Putamen (tissue), 1 donor: ENCODE measurements at regions not wholly inside any gene's neighbourhood (a gene's known extent, or its start where the extent isn't known, plus 50 kb on each side); places are given as distances from the start of the nearest gene placed in this dataset.
"Not testable (repeated sequence)": the region's sequence is repeated elsewhere in the genome, so short reads cannot be mapped to it uniquely, and the experiment has no call there.

Source experiments
- DNase-seq: peaks from one replicate; pipeline ENCODE4 v3.0.0-alpha.2; 2016; ENCODE audit warnings: low spot score

- DNase-seq = no peak
Measured at GRCh38 chr5:109989994-109990722, 300.4 kb downstream of the MAN2A1 start.

DNA sequence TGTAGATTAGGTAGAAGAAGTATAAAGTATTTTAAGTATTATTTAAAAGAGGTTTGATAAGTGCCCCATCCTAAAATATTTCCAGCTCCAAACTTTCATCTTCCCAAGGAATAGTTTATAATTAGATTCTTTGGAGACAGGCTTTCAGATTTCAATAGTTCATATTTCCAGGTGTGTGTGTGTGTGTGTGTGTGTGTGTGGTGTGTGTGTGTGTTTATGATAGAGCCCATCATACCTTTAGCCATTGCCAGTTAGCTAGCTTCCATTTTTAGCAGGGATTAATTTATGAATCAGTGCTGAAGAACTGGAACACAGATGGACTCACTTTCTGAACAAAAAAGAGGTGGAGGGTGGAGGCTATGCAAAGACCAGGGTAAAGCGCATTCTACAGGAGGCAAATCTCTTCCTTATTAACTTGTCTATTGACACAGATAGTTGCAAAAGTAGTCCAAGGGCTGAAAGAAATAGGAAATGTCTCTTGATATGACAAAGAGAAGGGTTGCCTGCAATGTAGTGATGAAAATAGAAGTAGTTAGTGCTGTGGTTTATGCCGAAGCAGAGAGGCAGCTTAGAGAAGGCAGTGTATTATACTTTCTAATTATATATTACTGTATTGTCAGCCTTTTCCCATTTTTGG lies 301.1 kb downstream of the MAN2A1 start:
- no peak for DNase-seq

DNA sequence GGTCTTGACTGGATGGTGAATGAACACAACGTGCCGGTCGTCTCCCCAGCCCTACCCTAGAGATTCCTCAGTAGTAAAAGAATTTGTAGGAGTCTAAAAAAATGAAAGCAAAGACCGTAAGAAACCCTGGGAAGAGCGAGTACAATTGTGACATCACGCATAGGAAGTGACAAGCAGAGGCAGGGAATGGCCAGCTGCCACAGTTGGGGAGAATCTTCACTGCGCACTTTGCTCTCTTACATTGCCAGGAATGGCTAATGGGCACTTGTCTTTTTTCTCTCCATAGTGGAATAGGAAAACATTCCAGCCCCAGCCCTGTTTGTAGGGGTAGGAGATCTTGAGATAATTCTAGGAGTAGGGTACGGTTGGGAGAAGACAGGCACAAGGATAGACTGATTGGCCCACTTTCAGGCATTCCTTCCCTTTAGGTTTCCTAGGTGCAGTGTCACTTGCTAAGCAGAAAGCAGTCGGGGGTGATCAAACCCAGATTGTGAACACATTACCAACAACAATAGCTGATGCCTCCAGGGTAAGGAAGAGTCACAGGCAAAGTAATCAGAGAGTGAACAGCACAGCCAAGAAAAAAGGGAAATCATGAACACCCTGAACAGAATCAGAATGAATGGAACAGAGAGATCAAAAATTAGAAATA lies 302.7 kb downstream of the MAN2A1 start:
- no peak for DNase-seq

- DNase-seq = no peak
Measured at GRCh38 chr5:109994135-109994534, 304.4 kb downstream of the MAN2A1 start.

- DNase-seq = no peak
Measured at GRCh38 chr5:109996246-109996645, 306.5 kb downstream of the MAN2A1 start.

GRCh38 chr5:109997161-109997560 lies 307.4 kb downstream of the MAN2A1 start:
- DNase-seq = no peak

GRCh38 chr5:109998208-109998607 lies 308.5 kb downstream of the MAN2A1 start:
- DNase-seq = no peak

DNA sequence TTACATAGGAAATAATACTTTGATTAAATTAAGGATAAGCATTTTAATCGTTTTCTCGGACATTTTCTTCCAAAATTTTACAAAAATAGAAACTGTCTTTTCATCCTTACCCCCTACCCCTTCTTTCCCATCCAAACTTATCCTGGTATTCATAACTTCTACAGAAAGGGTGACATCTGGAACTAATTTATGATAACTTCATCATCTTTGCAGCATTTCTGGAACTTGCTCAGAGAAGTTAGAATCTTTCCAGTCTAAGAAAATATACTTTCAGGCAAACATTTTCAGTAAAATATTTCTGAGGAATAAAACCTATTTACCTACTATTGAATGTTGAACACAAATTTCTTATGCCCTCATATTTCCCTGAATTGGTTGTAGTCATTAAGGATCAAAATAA lies 309.0 kb downstream of the MAN2A1 start:
- no peak for DNase-seq

- no peak for DNase-seq
Measured at GRCh38 chr5:110001648-110002047, 311.9 kb downstream of the MAN2A1 start.

GRCh38 chr5:110002652-110003051 lies 312.9 kb downstream of the MAN2A1 start:
- no peak for DNase-seq

DNA sequence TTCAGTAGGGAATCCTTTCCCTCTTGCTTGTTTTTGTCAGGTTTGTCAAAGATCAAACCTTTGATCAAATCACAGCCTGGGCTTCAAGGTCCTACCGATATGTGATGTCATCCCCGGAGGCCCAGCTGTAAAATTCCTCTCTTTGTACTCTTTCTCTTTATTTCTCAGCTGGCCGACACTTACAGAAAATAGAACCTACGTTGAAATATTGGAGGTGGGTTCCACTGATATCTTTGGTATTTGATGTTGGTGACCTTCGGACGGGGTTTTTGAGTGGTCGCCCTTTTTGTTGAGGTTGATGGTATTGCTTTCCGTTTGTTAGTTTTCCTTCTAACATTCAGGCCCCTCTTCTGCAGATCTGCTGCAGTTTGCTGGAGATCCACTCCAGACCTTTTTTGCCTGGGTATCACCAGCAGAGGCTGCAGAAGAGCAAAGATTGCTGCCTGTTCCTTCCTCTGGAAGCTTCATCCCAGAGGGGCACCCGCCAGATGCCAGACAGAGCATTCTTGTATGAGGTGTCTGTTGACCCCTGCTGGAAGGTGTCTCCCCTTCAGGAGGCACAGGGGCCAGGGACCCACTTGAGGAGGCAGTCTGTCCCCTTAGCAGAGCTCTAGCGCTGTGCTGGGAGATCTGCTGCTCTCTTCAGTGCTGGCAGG lies 316.3 kb downstream of the MAN2A1 start:
- DNase-seq = not testable (repeated sequence)

DNA sequence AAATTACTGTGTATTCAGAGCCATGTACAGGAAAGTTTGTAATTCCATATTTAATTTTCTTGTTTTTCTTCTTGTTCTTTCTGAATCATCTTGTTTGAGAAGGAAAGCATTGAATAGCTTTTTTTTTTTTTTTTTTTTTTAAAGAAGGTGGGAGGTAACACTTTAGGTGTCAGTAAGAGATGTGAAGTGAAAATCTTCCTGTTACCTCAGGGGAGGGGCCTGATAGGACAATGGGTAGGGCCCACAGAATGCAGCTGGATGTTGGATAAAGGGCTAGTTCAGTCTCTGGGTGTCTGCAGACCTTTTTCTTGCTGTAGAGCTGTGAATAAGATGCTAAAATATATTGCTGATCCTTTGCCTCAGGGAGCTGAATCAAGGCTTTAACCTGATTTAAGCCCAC lies 317.4 kb downstream of the MAN2A1 start:
- DNase-seq = no peak

GRCh38 chr5:110008131-110008530 lies 318.4 kb downstream of the MAN2A1 start:
- no peak for DNase-seq

DNA sequence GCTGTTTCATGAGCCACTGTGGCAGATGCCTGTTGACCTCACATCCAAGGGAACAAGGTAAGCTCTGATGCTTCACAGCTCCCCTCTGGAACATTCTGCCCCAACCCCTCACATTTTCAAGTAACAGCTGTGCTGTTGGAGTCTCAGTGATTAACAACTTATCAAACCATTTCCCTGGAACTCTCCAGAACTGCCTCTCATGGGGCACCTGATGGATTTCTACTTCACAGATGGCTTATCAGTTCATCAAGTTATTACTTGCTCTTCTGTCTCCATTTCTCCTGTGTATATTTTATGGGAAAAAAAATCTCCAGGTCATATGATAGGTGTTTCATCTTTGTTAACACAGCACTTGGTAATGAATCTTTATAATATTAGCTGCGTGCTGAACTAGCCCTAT lies 322.4 kb downstream of the MAN2A1 start:
- DNase-seq = no peak

DNA sequence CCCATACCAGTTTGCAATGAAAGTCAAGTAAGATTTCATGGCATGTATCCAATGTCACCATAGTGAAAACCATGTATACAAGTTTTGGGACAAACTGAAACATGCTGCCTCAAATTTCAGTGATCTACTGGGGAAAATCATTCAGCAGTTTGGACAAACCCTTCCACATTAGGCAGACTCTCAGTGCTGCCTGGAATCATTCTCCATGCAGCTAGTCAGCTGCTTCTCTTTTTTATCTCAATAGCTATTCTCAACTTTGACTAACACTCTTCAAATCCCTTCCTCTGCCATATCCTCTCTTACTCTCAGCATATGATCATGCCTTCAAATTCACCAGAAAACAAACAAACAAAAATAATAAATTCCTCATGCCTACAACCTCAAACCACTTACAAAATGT lies 323.3 kb downstream of the MAN2A1 start:
- DNase-seq = no peak

DNA sequence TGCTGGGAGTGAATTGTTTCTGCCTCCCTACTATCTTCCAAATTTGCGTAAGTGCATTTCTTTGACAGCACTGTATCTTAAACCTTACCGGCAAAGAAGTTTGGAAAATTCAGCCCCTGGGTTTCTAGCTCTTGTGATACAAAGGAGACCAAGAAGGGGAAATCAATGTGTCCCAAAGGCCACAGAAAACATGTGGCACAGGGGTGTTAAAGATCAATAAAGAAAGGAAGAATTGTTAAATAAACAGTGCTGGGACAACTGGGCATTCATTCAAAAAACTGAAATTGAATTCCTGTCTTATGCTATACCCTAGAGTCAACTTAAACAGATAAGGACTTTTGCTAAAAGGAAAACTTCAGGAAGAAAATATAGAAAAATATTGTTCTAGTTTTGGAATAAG lies 328.1 kb downstream of the MAN2A1 start:
- no peak for DNase-seq

GRCh38 chr5:110018509-110018908 lies 328.8 kb downstream of the MAN2A1 start:
- DNase-seq = no peak

GRCh38 chr5:110019119-110019518 lies 329.4 kb downstream of the MAN2A1 start:
- DNase-seq = no peak

DNA sequence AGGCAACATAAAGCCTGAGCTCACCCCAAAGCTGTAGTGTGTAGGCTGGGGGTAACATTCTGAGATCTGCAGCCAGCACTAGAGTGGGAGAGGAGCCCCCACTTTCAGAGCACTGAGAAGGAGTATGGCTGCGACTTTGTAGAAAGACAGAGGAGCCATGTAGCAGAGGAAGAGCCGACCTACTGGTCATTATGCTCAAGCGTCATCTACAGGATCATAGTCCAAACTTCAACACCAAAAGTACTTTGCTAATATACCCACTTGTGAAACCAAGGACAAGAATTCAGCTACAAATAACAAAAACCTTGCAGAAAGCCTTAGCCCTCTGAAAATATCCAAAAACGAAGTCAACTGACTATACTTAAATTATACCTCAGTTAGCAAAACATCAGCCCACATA lies 330.1 kb downstream of the MAN2A1 start:
- DNase-seq = no peak

GRCh38 chr5:110021251-110021650 lies 331.5 kb downstream of the MAN2A1 start:
- DNase-seq = no peak

- no peak for DNase-seq
Measured at GRCh38 chr5:110025160-110025559, 335.4 kb downstream of the MAN2A1 start.

DNA sequence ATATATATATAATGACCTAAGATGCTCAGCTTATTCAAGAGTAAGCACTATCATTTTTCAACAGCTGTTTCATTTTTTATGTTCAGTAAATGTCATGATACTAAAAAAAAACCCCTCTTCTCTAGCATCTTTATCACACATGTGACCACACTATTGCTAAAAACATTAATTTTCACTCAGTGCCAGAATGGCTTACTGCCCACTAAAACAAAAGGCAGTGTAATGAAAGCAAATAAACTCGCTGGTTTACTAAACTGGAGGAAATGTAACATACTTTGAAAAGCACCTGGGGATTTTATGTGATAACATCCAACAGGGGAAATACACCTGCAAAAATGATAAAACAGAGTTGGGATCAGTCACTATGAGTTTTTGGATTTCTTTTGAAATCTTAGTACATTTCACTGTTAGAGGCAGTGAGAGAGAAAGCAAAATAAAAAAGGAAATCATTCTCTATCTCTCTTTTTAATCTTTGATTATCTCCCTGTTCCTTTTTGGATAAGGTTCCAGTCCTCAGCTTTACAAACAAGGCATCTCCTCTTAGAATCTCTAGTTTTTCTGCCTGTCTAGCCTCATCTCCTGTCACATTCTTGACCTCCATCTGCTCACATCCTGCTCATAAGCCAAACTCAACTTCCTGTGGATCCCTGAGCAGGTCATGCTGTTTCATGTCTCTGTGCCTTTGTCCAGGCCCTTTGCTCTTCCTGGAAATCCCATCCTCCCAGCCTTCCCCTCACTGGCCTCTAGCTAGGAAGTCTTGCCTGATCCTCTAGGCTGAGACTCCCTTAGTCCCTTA lies 338.0 kb downstream of the MAN2A1 start:
- DNase-seq = no peak
